A172 (cell line): ENCODE measurements at regions not wholly inside any gene's neighbourhood (a gene's known extent, or its start where the extent isn't known, plus 50 kb on each side); places are given as distances from the start of the nearest gene placed in this dataset.

Experiments used
- DNase-seq: peaks from one replicate; pipeline ENCODE4 v3.0.0-alpha.2; 2015; ENCODE audit warnings: low spot score

- no peak for DNase-seq
Observed at GRCh38 chr1:29909962-29910361, 673.6 kb downstream of the PTPRU start.

- DNase-seq = no peak
Observed at GRCh38 chr1:29907596-29907995, 671.3 kb downstream of the PTPRU start.

- no peak for DNase-seq
Observed at GRCh38 chr1:29906927-29907326, 670.6 kb downstream of the PTPRU start.

GRCh38 chr1:29903548-29904166 is 667.3 kb downstream of the PTPRU start:
- no peak for DNase-seq

- DNase-seq = no peak
Observed at GRCh38 chr1:29901624-29902325, 665.5 kb downstream of the PTPRU start.

- DNase-seq = no peak
Observed at GRCh38 chr1:29900712-29901111, 664.4 kb downstream of the PTPRU start.

- DNase-seq = no peak
Observed at GRCh38 chr1:29900104-29900679, 663.9 kb downstream of the PTPRU start.

- no peak for DNase-seq
Observed at GRCh38 chr1:29896791-29897714, 660.7 kb downstream of the PTPRU start.

- DNase-seq = no peak
Observed at GRCh38 chr1:29896300-29896699, 660.0 kb downstream of the PTPRU start.

GRCh38 chr1:29895201-29895600 is 658.9 kb downstream of the PTPRU start:
- no peak for DNase-seq

- DNase-seq = no peak
Observed at GRCh38 chr1:29894311-29894710, 658.0 kb downstream of the PTPRU start.

GRCh38 chr1:29893806-29894205 is 657.5 kb downstream of the PTPRU start:
- no peak for DNase-seq

- no peak for DNase-seq
Observed at GRCh38 chr1:29893046-29893723, 656.9 kb downstream of the PTPRU start.

- DNase-seq = no peak
Observed at GRCh38 chr1:29892247-29892646, 655.9 kb downstream of the PTPRU start.

GRCh38 chr1:29890201-29890959 is 654.1 kb downstream of the PTPRU start:
- no peak for DNase-seq

- DNase-seq = no peak
Observed at GRCh38 chr1:29889776-29890175, 653.5 kb downstream of the PTPRU start.

GRCh38 chr1:29884740-29885139 is 648.4 kb downstream of the PTPRU start:
- no peak for DNase-seq

GRCh38 chr1:29883986-29884385 is 647.7 kb downstream of the PTPRU start:
- no peak for DNase-seq

GRCh38 chr1:29883411-29883832 is 647.1 kb downstream of the PTPRU start:
- DNase-seq = no peak

GRCh38 chr1:29880556-29880955 is 644.2 kb downstream of the PTPRU start:
- no peak for DNase-seq

- no peak for DNase-seq
Observed at GRCh38 chr1:29879217-29879616, 642.9 kb downstream of the PTPRU start.
